ENCODE measurements at regions not wholly inside any gene's neighbourhood (a gene's known extent, or its start where the extent isn't known, plus 50 kb on each side); places are given as distances from the start of the nearest gene placed in this dataset.

- no peak for ATAC-seq
- peaks cover 0 to 14% (median 6%) of the 10 kb centered on the region in 12 donors for H3K9me3 ChIP-seq
- intact Hi-C loops (cut with DNase I) = no loop called here
- H3K27me3 ChIP-seq = no peaks in the 10 kb centered on the region
- DNase-seq = no peak
- no peak for TF ChIP-seq POLR2A (IDR thresholded peaks at IDR 0.05)
- TF ChIP-seq CTCF (IDR thresholded peaks at IDR 0.05) = no peak
- H3K36me3 ChIP-seq = no peaks in the 10 kb centered on the region
- H3K4me3 ChIP-seq = no peak overlapping the region
- WGBS, 4 donors = 45 to 59% (median 47%) methylated on average over 2 of the region's 2 CpGs
- no peak overlapping the region for H3K27ac ChIP-seq
- no peaks in the 10 kb centered on the region for H3K4me1 ChIP-seq
These were observed 956.8 kb downstream of the TLE1 start for GRCh38 chr9:80732506-80732905.

- TF ChIP-seq POLR2A (IDR thresholded peaks at IDR 0.05) = no peak
- intact Hi-C loops (cut with DNase I) = no loop called here
- H3K27ac ChIP-seq = no peak overlapping the region
- H3K4me3 ChIP-seq = no peak overlapping the region
- peaks cover 0 to 6% (median 0%) of the 10 kb centered on the region in 12 donors for H3K9me3 ChIP-seq
- H3K4me1 ChIP-seq = no peaks in the 10 kb centered on the region
- no peak for DNase-seq
- ATAC-seq = no peak
- H3K36me3 ChIP-seq = no peaks in the 10 kb centered on the region
- no peaks in the 10 kb centered on the region for H3K27me3 ChIP-seq
- WGBS, 4 donors = 38 to 76% (median 72%) methylated on average over 1 of the region's 1 CpG
These were observed 968.8 kb downstream of the TLE1 start for GRCh38 chr9:80720579-80720978.

- intact Hi-C loops (cut with DNase I) = no loop called here
- Histone ChIP-seq H3K4me3 (no peak overlapping the region), H3K36me3 (no peaks in the 10 kb centered on the region), H3K27ac (no peak overlapping the region), H3K4me1 (no peaks in the 10 kb centered on the region), H3K9me3 (peaks cover 0 to 20% (median 8%) of the 10 kb centered on the region in 12 donors), H3K27me3 (no peaks in the 10 kb centered on the region)
- DNase-seq (no peak), ATAC-seq (no peak)
- TF ChIP-seq CTCF (IDR thresholded peaks at IDR 0.05) = no peak
- TF ChIP-seq POLR2A (IDR thresholded peaks at IDR 0.05) = no peak
These were observed 982.2 kb downstream of the TLE1 start for GRCh38 chr9:80707120-80707519.

- Histone ChIP-seq H3K9me3 (peaks cover 0 to 5% (median 0%) of the 10 kb centered on the region in 12 donors), H3K27ac (no peak overlapping the region), H3K27me3 (no peaks in the 10 kb centered on the region), H3K36me3 (no peaks in the 10 kb centered on the region), H3K4me1 (peaks cover 0 to 15% (median 0%) of the 10 kb centered on the region in 12 donors), H3K4me3 (no peak overlapping the region)
- TF ChIP-seq CTCF (IDR thresholded peaks at IDR 0.05) (no peak), POLR2A (IDR thresholded peaks at IDR 0.05) (no peak)
- ATAC-seq (peak in 1 of 4 donors; percentile 26), DNase-seq (no peak)
- intact Hi-C loops (cut with DNase I) = no loop called here
These were observed 988.3 kb downstream of the TLE1 start for GRCh38 chr9:80701061-80701460.

GRCh38 chr9:80699511-80699998 is 989.8 kb downstream of the TLE1 start:
- WGBS, 4 donors = 20 to 44% (median 28%) methylated on average over 2 of the region's 2 CpGs
- H3K9me3 ChIP-seq = peaks cover 0 to 5% (median 0%) of the 10 kb centered on the region in 12 donors
- no peaks in the 10 kb centered on the region for H3K36me3 ChIP-seq
- intact Hi-C loops (cut with DNase I) = no loop called here
- no peaks in the 10 kb centered on the region for H3K27me3 ChIP-seq
- peak overlapping the region in 1 of 12 donors; percentile 25 for H3K27ac ChIP-seq
- peaks cover 0 to 15% (median 0%) of the 10 kb centered on the region in 12 donors for H3K4me1 ChIP-seq
- DNase-seq (no peak), ATAC-seq (peak in 2 of 4 donors; percentile 29 to 65)
- H3K4me3 ChIP-seq = no peak overlapping the region
- TF ChIP-seq CTCF (IDR thresholded peaks at IDR 0.05) = no peak
- no peak for TF ChIP-seq POLR2A (IDR thresholded peaks at IDR 0.05)
